Esophagus mucosa (tissue), 1 donor: ENCODE measurements at regions not wholly inside any gene's neighbourhood (a gene's known extent, or its start where the extent isn't known, plus 50 kb on each side); places are given as distances from the start of the nearest gene placed in this dataset.

Source experiments
- ATAC-seq: fragments of 200-7000 bp; cut with Tn5 transposase; one replicate; pipeline ENCODE4 v1.9.1; 2020
- donor health status: DM: yes; HTN: yes; CAD: no.

DNA sequence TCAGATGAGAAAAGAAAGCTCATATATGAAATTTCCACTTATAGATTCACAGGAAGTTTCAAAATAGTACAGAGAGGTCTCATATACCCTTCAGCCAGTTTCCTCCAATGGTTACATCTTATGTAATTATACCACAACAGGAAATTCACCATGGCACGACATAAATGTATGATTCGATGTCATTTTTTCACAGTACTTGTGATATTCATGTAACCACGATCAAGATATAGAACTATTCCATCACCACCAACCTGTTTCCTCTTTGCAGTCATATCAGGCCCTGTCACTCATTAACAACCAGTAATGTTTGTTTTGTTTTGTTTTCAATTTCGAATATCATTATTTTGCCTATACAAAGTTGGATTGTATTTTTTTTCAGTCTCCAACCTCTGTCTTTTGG lies 314.3 kb upstream of the POU3F3 start:
- ATAC-seq, result no peak

DNA sequence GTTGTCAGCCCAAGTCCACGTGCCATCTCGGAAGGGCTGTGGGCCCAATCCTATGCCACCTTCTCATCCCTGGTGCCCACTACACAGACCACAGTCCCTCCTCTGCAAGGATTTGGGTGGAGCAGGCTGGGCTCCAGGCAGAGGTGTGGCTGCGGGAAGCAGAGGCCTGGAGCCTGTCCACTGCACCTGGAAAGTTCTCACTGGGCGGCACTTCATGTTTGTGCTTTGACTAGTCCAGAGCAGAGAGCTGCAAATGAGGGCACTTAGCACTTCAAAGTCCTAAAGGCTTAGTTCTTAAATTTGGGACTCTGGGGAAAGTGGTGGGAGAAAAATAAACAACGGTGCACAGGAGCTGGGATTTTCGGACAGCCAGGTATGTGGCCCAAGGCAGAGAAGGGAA lies 308.9 kb upstream of the POU3F3 start:
- ATAC-seq, result no peak

GRCh38 chr2:104546537-104546936 lies 307.4 kb upstream of the POU3F3 start:
- no peak for ATAC-seq

DNA sequence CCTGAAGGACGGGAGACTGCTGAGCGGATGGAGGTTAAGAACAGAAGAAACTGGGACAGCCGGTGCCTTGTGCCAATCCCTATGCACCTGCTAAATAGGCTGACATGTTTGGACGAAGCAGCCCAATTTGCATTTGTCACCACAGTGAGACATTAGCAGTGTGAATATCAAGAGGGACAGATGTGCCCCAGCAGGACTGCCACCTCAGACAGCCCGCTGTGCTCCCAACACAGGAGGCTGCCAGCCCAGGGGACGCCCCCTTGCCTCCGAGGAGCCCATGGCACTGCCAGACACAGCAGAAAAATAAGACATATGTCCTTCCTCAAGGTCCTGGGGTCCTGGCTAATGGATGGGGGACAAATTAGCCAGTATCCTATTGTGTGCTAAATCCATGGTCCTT lies 306.7 kb upstream of the POU3F3 start:
- no peak for ATAC-seq

GRCh38 chr2:104561251-104561650 lies 292.7 kb upstream of the POU3F3 start:
- ATAC-seq, result no peak

DNA sequence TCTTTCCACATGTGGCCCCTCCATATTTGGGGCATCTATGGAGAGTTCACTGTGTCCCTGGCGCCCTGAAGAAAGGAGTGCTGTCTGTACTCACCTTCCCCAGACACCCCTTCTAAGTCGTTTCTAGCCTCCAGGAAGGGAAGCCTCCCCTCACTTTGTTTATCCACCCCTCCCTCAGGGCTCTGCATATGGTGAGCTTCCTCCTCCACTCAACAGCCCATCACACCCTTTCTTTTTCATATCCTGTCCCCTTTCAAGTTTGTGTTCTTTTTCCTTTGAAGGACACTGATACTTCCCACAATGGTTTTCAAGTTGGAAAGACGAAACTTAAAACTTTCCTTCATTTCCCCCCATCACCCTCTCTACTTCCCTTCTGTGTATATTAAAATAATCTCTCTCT lies 291.4 kb upstream of the POU3F3 start:
- no peak for ATAC-seq

GRCh38 chr2:104563398-104563996 lies 290.4 kb upstream of the POU3F3 start:
- no peak for ATAC-seq

DNA sequence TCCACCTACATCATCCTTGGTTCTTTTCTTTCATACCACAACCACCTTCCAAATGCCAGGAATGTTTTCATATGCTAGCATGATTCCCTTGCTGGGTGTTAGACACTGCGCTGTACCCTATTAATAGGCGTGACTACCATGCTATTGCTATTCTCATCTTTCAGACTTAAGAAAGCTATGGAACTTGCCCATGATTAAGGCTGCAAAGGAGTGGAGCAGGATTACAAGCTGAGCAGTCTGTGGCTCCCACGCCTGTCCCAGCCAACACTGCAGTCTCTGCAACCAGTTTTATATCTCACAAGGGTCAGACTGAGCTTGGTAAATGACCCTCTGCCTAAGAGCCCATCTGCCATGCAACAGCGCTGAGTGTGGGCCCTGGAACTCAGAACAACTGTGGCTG lies 285.7 kb upstream of the POU3F3 start:
- ATAC-seq, result no peak

DNA sequence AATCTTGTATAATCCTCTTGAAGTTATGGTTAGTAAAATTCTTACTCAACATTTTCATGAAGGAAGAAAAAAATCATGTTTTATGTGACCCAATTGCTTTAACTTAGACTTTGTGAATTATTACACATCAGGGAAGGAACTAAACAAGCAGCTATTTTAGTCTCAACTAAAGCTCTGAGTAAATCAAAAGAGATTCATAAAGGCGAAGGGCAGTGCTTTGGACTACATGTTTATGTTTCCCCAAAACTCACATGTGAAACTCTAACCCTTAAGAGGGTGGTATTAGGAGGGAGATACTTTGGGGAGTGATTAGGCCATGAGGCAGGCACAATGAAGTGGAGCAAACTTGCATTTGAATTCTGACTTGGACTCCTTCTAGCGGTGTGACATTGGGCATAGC lies 283.7 kb upstream of the POU3F3 start:
- ATAC-seq, result no peak

DNA sequence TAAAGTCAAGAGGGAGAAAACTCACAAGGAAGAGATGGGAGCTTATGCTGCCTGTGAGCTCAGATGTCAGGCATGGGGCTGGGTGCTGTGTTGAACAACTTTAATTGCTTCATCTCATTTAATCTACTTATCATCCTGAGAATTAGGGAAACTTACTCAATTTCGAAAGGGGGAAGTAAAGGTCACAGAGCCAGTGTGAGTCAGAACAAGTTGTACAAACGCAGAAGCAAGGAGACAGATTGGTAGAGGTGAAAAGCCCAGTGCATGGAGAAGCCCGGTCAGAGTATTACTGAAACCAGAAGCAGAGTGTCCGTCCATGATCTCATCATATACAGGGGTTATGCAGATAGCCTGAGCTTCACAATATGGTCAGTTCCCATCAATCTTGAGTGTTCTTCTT lies 281.1 kb upstream of the POU3F3 start:
- ATAC-seq, result no peak

- ATAC-seq, result no peak
Observed at GRCh38 chr2:104574367-104574766, 279.5 kb upstream of the POU3F3 start.

DNA sequence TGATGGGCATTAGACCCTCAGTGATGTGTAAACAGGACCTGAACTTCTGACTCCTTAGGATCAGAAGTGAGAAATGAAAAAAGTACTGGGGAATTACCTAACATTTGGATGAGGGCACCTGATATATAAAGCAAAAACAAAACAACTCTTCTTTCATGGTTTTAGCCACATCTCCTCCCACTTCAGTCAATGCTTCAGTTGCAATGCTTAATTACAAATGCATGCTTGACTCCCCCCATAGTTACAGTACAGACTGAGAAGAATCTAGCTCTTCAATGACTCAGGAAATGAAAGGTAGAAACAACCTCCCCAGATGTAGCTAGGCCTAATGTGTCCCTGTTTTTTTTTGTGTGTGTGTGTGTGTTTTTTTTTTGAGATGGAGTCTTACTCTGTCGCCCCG lies 276.8 kb upstream of the POU3F3 start:
- no peak for ATAC-seq

- no peak for ATAC-seq
Observed at GRCh38 chr2:104582471-104582870, 271.4 kb upstream of the POU3F3 start.

GRCh38 chr2:104583811-104584210 lies 270.1 kb upstream of the POU3F3 start:
- no peak for ATAC-seq

- ATAC-seq, result no peak
Observed at GRCh38 chr2:104584393-104584792, 269.5 kb upstream of the POU3F3 start.

DNA sequence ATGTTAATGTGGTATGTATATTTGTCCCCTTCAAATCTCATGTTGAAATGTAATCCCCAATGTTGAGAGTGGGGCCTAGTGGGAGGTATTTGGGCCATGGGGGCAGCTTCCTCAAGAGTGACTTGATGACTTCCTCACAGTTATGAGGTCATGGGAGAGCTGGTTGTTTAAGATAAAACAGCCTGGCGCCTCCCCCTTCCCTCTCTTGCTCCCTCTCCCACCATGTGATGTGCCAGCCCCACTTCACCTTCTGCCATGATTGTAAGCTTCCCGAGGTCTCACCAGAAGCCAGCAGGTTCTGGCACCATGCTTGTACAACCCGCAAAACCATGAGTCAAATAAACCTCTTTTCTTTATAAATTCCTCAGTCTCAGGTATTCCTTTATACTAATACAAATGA lies 258.3 kb upstream of the POU3F3 start:
- ATAC-seq, result no peak

DNA sequence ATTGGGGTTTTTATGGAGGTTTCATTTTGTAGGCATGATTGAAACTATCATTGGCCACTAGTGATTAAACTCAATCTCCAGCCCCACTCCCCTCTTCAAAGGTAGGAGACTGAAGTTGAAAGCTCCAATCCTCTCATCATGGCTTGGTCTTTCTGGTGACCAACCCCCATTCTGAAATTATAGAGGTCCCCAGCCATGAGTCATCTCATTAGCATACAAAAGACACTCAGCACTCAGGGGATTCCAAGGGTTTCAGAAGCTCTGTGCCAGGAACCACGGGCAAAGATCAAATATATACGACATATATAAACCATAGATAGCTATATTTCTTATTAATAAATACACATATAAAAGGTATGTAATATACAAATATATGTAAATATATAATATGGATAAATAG lies 256.0 kb upstream of the POU3F3 start:
- no peak for ATAC-seq

GRCh38 chr2:104598636-104599035 lies 255.3 kb upstream of the POU3F3 start:
- ATAC-seq, result no peak

- ATAC-seq, result no peak
Observed at GRCh38 chr2:104599787-104600510, 254.0 kb upstream of the POU3F3 start.

GRCh38 chr2:104606056-104606455 lies 247.9 kb upstream of the POU3F3 start:
- ATAC-seq, result no peak

DNA sequence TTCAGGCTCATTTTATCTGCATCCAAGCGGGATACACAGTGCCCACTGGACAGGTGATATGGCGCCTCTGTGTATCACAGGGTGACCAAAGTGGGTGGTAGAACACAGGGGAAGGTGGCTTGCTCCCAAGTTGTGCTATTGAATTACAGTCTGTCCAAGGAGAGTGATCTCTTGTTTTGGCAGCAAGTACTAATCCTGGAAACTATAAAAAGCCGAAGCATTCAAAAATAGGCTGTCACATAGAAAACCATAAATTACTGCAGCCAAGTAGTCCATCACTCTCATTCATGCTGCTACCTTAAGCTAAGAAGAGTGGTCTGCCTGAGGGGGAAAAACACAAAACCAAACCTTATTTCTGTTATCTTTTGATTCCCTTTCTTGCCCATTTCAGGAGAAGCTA lies 237.1 kb upstream of the POU3F3 start:
- ATAC-seq, result no peak

DNA sequence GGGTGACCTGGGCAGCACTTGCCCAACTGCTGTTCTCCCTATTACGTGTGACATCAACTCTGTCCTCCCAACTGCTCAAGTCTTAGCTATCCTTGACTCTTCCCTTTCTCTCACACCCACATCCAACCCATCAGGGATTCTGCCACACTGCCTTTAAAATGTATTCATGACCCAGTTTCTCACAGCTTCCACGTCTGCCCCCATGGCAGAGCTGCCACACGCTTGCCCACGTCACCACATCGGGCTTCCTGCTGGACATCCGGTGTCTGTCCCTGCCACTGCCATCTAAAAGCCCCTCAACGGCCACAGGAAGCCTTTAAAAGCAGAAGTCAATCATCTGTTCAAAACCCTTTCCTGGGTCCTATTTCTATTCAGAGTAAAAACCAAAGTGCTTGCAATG lies 233.1 kb upstream of the POU3F3 start:
- no peak for ATAC-seq

DNA sequence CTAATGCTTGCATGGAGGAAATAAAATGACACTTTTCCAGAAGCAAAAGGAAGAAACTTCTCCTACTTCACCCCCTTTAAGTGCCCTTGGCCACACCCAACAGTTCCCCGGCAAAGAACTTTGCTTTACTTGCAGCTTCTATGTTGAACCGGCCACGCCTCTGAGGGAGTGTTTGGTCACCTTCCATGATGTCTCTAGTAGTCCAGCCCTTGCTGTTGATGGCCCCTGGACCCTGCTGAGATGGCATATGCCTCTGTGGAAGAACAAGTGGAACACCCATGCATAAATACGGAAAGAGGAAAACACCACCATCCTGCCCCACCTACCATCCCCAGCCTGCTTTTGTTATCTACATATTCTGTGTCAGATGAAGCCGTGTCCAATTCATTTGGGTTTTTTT lies 218.3 kb upstream of the POU3F3 start:
- no peak for ATAC-seq

DNA sequence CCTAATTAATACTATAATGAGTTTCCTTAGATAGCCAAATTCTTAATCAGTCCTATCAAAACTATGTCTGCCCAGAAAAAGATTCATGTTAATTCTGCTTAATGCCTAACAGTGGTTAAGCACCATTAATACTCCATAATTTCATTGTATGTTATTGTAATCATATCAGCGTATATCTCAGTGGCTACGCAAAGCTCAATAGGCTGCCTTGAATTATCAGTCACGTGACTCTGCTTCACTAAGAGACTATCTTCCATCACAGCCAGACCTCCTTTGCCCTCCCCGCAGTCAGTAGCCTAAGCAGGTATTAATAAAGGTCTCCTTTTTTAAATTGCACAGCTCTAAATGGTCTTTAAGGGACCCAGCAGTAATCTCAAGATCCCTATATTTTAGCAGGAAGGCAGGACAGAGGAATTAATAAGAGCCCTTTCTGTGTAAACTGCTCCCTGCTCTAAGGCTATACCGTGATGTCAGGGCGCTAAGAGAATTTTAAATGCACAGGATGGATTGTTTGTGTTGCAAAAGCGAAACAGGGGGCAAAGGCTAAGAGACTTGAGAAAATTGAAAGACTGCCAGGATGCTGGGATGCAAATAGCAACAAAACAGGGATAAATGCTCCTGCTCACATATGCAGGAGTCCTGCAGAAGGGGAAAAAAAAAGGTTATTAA lies 215.6 kb upstream of the POU3F3 start:
- ATAC-seq, result no peak
